WTC11 (cell line): ENCODE measurements at regions not wholly inside any gene's neighbourhood (a gene's known extent, or its start where the extent isn't known, plus 50 kb on each side); places are given as distances from the start of the nearest gene placed in this dataset.

Experiments used
- ATAC-seq: fragments of 200-7000 bp; cut with Tn5 transposase; 2 replicates; pipeline ENCODE4 v1.10.0; 2021; ENCODE audit warnings: mild to moderate bottlenecking, moderate library complexity
- CTCF ChIA-PET: fragments of 300-600 bp; sonication (Branson Sonifier 250); formaldehyde crosslinking; loops from one replicate; lab custom pipeline; 2021; ENCODE audit warnings: antibody characterized with exemption; lab: Charles Lee
- POLR2A ChIA-PET: fragments of 350-600 bp; sonication (Branson Sonifier 250); formaldehyde crosslinking; loops from one replicate; lab custom pipeline; 2021; ENCODE audit warnings: antibody characterized with exemption; lab: Charles Lee
- DNase-seq: peaks from one replicate; pipeline ENCODE4 v3.0.0; 2021; ENCODE audit warnings: low spot score
- H3K27ac Mint-ChIP-seq: 2 replicates; pipeline ENCODE4 v1.8.0; 2021; ENCODE audit warnings: mixed read lengths
- H3K27me3 Mint-ChIP-seq: 2 replicates; pipeline ENCODE4 v1.8.0; 2021; ENCODE audit warnings: low read depth, mild to moderate bottlenecking, moderate library complexity, mixed read lengths
- H3K36me3 Mint-ChIP-seq: 2 replicates; pipeline ENCODE4 v1.8.0; 2021; ENCODE audit warnings: mixed read lengths
- H3K4me1 Mint-ChIP-seq: 2 replicates; pipeline ENCODE4 v1.8.0; 2022; ENCODE audit warnings: mixed read lengths
- H3K4me3 Mint-ChIP-seq: 2 replicates; pipeline ENCODE4 v1.8.0; 2021; ENCODE audit warnings: mild to moderate bottlenecking, moderate library complexity, mixed read lengths
- H3K9me3 Mint-ChIP-seq: 2 replicates; pipeline ENCODE4 v1.8.0; 2021; ENCODE audit warnings: mixed read lengths
- CREM ChIP-seq: sonication (generic); formaldehyde crosslinking; IDR thresholded peaks from 2 replicates; pipeline ENCODE4 v1.8.1; 2022; ENCODE audit warnings: mild to moderate bottlenecking, missing genetic modification reagents, moderate library complexity
- FOXP1 ChIP-seq: sonication (generic); formaldehyde crosslinking; IDR thresholded peaks from 2 replicates; pipeline ENCODE4 v1.8.0; 2022; ENCODE audit warnings: missing genetic modification reagents, mild to moderate bottlenecking, moderate library complexity, borderline replicate concordance
- GABPB1 ChIP-seq: sonication (generic); formaldehyde crosslinking; IDR thresholded peaks from 2 replicates; pipeline ENCODE4 v1.8.1; 2023; ENCODE audit warnings: mild to moderate bottlenecking, missing genetic modification reagents
- HMGA2 ChIP-seq: fragments of 250-450 bp; sonication (Bioruptor Pico); IDR thresholded peaks from 2 replicates; pipeline ENCODE4 v1.4.0; 2021; ENCODE audit warnings: mild to moderate bottlenecking, moderate library complexity
- JAZF1 ChIP-seq: fragments of 250-450 bp; sonication (Bioruptor Pico); IDR thresholded peaks from 2 replicates; pipeline ENCODE4 v1.9.0; 2021; ENCODE audit warnings: moderate library complexity, mild to moderate bottlenecking, inconsistent platforms
- KAT7 ChIP-seq: sonication (generic); formaldehyde crosslinking; IDR thresholded peaks from 2 replicates; pipeline ENCODE4 v1.8.1; 2023; ENCODE audit warnings: missing genetic modification reagents, mild to moderate bottlenecking, borderline replicate concordance
- OVOL2 ChIP-seq: fragments of 250-450 bp; sonication (Bioruptor Pico); IDR thresholded peaks from 2 replicates; pipeline ENCODE4 v1.9.0; 2021; ENCODE audit warnings: mild to moderate bottlenecking, borderline replicate concordance
- SP1 ChIP-seq: sonication (generic); formaldehyde crosslinking; conservative IDR thresholded peaks from 2 replicates; pipeline ENCODE4 v1.8.1; 2022; ENCODE audit warnings: missing genetic modification reagents
- TEAD1 ChIP-seq: sonication (generic); formaldehyde crosslinking; IDR thresholded peaks from 2 replicates; pipeline ENCODE4 v1.8.0; 2022; ENCODE audit warnings: mild to moderate bottlenecking, missing genetic modification reagents
- ZNF121 ChIP-seq: sonication (generic); formaldehyde crosslinking; IDR thresholded peaks from 2 replicates; pipeline ENCODE4 v1.8.0; 2023; ENCODE audit warnings: missing genetic modification reagents
- ZNF138 ChIP-seq: sonication (generic); formaldehyde crosslinking; conservative IDR thresholded peaks from 2 replicates; pipeline ENCODE4 v1.8.1; 2022; ENCODE audit warnings: mild to moderate bottlenecking, moderate library complexity, missing genetic modification reagents
- ZNF263 ChIP-seq: sonication (generic); formaldehyde crosslinking; IDR thresholded peaks from 2 replicates; pipeline ENCODE4 v1.8.1; 2022; ENCODE audit warnings: low read depth, mild to moderate bottlenecking, moderate library complexity, missing genetic modification reagents
- ZNF671 ChIP-seq: fragments of 250-450 bp; sonication (Bioruptor Pico); IDR thresholded peaks from 2 replicates; pipeline ENCODE4 v1.8.0; 2021; ENCODE audit warnings: mild to moderate bottlenecking
- TF ChIP-seq, protein P1 (sequence below): fragments of 250-450 bp; sonication (Bioruptor Pico); IDR thresholded peaks from 2 replicates; pipeline ENCODE4 v1.8.0; 2021; ENCODE audit warnings: mild to moderate bottlenecking
- TF ChIP-seq, protein P2 (sequence below): fragments of 250-450 bp; sonication (Bioruptor Pico); conservative IDR thresholded peaks from 2 replicates; pipeline ENCODE4 v1.9.0; 2021; ENCODE audit warnings: mild to moderate bottlenecking
- TF ChIP-seq, protein P3 (sequence below): fragments of 250-450 bp; sonication (Bioruptor Pico); IDR thresholded peaks from 2 replicates; pipeline ENCODE4 v2.1.2; 2022; ENCODE audit warnings: mild to moderate bottlenecking, moderate library complexity
- TF ChIP-seq, protein P4 (sequence below): sonication (generic); formaldehyde crosslinking; IDR thresholded peaks from 2 replicates; pipeline ENCODE4 v1.8.1; 2023; ENCODE audit warnings: mild to moderate bottlenecking, missing genetic modification reagents, moderate library complexity
- TF ChIP-seq, protein P5 (sequence below): sonication (generic); formaldehyde crosslinking; IDR thresholded peaks from 2 replicates; pipeline ENCODE4 v1.8.1; 2022; ENCODE audit warnings: mild to moderate bottlenecking, moderate library complexity, missing genetic modification reagents
- TF ChIP-seq, protein P6 (sequence below): fragments of 250-450 bp; sonication (Bioruptor Pico); IDR thresholded peaks from 2 replicates; pipeline ENCODE4 v1.9.0; 2021; ENCODE audit warnings: mild to moderate bottlenecking, borderline replicate concordance
- TF ChIP-seq, protein P7 (sequence below): sonication (generic); formaldehyde crosslinking; IDR thresholded peaks from 2 replicates; pipeline ENCODE4 v1.8.1; 2022; ENCODE audit warnings: mild to moderate bottlenecking, missing genetic modification reagents, moderate library complexity, borderline replicate concordance
- TF ChIP-seq, protein P8 (sequence below): sonication (generic); formaldehyde crosslinking; conservative IDR thresholded peaks from 2 replicates; pipeline ENCODE4 v1.8.1; 2022; ENCODE audit warnings: mild to moderate bottlenecking, missing genetic modification reagents
- TF ChIP-seq, protein P9 (sequence below): fragments of 250-450 bp; sonication (Bioruptor Pico); IDR thresholded peaks from 2 replicates; pipeline ENCODE4 v1.9.0; 2021; ENCODE audit warnings: mild to moderate bottlenecking
- TF ChIP-seq, protein P10 (sequence below): sonication (generic); formaldehyde crosslinking; IDR thresholded peaks from 2 replicates; pipeline ENCODE4 v1.8.0; 2023; ENCODE audit warnings: missing genetic modification reagents

DNA sequence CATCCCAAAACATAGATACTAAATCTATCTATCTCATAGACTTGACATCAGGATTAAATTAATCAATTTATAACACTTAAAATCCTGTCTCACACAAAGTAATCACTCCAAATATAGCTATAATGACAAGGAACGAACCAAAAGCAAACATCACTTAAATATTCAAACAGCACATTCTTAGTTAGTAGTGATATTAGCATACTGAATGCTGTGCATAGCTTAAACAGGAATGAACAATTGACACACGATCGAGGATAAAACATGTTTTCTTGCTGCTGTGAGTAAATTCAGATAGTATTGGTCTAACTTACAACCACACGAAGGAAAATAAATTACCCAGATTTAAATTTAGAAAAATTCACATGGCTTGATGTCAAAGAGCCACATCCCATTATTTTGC is 58.9 kb upstream of the SNTG2 start:
- peaks cover 58% of the 10 kb centered on the region for H3K4me1 Mint-ChIP-seq
- POLR2A ChIA-PET, result no interaction called here

DNA sequence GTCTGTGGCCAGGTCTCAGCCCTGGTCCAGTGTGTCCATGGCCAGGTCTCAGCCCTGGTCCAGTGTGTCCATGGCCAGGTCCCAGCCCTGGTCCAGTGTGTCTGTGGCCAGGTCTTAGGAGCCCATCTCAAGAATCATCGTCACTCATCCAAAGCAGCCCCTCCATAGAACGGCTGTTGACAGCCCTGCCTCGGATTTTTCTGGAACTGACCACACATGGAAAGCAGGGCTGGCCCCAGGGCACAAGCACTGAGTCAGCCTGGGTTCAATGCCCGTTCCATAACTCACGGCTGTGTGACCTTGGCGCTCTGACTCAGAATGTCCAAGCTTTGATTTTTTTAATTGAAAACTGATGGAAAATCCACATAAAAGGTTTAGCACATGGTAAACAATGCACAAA is 59.9 kb upstream of the SNTG2 start:
- H3K9me3 Mint-ChIP-seq, result peaks cover 14% of the 10 kb centered on the region
- DNase-seq (no peak), ATAC-seq (no peak)
- H3K27ac Mint-ChIP-seq, result no peak overlapping the region
- POLR2A ChIA-PET, result no interaction called here
- H3K36me3 Mint-ChIP-seq, result peaks cover 4% of the 10 kb centered on the region
- no peak overlapping the region for H3K4me3 Mint-ChIP-seq
- CTCF ChIA-PET, result interaction anchor here (1.1 to 1.2 kb wide), 2 partner anchors 12 to 175 kb away, joined by 3 to 4 read pairs; no protein-coding TSS in a partner anchor
- peaks cover 64% of the 10 kb centered on the region for H3K4me1 Mint-ChIP-seq
- peaks cover 26% of the 10 kb centered on the region for H3K27me3 Mint-ChIP-seq
- no peak for TF ChIP-seq ZNF263
- TF ChIP-seq FOXP1 (CRISPR knock-in tag), result no peak
- TF ChIP-seq, protein P1, sequence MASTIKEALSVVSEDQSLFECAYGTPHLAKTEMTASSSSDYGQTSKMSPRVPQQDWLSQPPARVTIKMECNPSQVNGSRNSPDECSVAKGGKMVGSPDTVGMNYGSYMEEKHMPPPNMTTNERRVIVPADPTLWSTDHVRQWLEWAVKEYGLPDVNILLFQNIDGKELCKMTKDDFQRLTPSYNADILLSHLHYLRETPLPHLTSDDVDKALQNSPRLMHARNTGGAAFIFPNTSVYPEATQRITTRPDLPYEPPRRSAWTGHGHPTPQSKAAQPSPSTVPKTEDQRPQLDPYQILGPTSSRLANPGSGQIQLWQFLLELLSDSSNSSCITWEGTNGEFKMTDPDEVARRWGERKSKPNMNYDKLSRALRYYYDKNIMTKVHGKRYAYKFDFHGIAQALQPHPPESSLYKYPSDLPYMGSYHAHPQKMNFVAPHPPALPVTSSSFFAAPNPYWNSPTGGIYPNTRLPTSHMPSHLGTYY, result no peak
- TF ChIP-seq KAT7, result no peak
- TF ChIP-seq OVOL2 (CRISPR knock-in tag), result no peak
- TF ChIP-seq, protein P2, sequence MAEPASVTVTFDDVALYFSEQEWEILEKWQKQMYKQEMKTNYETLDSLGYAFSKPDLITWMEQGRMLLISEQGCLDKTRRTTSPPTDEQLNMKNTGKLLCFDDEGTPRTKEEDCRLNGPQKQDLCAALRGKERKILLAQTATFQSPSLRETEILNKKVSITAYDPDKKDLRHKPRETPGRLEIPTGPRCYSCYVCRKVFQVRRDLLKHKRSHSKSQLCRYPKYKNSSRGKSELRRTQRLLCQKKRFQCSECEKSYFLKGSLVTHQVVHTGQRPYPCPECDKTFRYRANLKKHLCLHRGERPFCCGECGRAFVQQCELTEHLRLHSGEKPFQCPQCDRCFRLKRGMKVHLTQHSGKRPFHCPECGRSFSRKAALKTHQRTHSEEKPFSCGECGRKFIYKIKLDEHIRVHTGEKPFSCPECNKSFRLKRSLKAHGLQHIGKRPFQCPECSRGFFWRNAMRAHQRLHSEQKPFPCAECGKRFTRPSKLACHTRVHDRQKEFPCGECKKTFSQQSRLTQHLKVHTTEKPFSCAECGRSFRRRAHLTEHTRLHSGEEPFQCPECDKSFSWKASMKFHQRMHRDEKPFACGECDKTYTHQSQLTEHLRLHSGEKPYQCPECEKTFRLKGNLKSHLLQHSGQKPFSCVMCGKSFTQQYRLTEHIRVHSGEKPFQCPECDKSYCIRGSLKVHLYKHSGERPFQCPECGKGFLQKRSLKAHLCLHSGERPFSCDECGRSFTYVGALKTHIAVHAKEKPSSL, result no peak
- TF ChIP-seq HMGA2 (CRISPR knock-in tag), result no peak
- TF ChIP-seq, protein P3, sequence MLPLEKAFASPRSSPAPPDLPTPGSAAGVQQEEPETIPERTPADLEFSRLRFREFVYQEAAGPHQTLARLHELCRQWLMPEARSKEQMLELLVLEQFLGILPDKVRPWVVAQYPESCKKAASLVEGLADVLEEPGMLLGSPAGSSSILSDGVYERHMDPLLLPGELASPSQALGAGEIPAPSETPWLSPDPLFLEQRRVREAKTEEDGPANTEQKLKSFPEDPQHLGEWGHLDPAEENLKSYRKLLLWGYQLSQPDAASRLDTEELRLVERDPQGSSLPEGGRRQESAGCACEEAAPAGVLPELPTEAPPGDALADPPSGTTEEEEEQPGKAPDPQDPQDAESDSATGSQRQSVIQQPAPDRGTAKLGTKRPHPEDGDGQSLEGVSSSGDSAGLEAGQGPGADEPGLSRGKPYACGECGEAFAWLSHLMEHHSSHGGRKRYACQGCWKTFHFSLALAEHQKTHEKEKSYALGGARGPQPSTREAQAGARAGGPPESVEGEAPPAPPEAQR (CRISPR knock-in tag), result no peak

More for the DNA sequence above, 58.9 kb upstream of the SNTG2 start:
- TF ChIP-seq CREM (CRISPR knock-in tag) (no peak), ZNF121 (CRISPR knock-in tag) (no peak), TEAD1 (CRISPR knock-in tag) (no peak), SP1 (CRISPR knock-in tag) (no peak), JAZF1 (CRISPR knock-in tag) (no peak), ZNF263 (no peak), ZNF671 (CRISPR knock-in tag) (no peak), GABPB1 (CRISPR knock-in tag) (no peak), ZNF138 (CRISPR knock-in tag) (no peak)
- TF ChIP-seq, protein P4, sequence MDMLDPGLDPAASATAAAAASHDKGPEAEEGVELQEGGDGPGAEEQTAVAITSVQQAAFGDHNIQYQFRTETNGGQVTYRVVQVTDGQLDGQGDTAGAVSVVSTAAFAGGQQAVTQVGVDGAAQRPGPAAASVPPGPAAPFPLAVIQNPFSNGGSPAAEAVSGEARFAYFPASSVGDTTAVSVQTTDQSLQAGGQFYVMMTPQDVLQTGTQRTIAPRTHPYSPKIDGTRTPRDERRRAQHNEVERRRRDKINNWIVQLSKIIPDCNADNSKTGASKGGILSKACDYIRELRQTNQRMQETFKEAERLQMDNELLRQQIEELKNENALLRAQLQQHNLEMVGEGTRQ (CRISPR knock-in tag), result no peak
- TF ChIP-seq, protein P5, sequence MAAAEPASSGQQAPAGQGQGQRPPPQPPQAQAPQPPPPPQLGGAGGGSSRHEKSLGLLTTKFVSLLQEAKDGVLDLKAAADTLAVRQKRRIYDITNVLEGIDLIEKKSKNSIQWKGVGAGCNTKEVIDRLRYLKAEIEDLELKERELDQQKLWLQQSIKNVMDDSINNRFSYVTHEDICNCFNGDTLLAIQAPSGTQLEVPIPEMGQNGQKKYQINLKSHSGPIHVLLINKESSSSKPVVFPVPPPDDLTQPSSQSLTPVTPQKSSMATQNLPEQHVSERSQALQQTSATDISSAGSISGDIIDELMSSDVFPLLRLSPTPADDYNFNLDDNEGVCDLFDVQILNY (CRISPR knock-in tag), result no peak
- TF ChIP-seq, protein P6, sequence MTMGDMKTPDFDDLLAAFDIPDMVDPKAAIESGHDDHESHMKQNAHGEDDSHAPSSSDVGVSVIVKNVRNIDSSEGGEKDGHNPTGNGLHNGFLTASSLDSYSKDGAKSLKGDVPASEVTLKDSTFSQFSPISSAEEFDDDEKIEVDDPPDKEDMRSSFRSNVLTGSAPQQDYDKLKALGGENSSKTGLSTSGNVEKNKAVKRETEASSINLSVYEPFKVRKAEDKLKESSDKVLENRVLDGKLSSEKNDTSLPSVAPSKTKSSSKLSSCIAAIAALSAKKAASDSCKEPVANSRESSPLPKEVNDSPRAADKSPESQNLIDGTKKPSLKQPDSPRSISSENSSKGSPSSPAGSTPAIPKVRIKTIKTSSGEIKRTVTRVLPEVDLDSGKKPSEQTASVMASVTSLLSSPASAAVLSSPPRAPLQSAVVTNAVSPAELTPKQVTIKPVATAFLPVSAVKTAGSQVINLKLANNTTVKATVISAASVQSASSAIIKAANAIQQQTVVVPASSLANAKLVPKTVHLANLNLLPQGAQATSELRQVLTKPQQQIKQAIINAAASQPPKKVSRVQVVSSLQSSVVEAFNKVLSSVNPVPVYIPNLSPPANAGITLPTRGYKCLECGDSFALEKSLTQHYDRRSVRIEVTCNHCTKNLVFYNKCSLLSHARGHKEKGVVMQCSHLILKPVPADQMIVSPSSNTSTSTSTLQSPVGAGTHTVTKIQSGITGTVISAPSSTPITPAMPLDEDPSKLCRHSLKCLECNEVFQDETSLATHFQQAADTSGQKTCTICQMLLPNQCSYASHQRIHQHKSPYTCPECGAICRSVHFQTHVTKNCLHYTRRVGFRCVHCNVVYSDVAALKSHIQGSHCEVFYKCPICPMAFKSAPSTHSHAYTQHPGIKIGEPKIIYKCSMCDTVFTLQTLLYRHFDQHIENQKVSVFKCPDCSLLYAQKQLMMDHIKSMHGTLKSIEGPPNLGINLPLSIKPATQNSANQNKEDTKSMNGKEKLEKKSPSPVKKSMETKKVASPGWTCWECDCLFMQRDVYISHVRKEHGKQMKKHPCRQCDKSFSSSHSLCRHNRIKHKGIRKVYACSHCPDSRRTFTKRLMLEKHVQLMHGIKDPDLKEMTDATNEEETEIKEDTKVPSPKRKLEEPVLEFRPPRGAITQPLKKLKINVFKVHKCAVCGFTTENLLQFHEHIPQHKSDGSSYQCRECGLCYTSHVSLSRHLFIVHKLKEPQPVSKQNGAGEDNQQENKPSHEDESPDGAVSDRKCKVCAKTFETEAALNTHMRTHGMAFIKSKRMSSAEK (CRISPR knock-in tag), result no peak
- TF ChIP-seq, protein P7, sequence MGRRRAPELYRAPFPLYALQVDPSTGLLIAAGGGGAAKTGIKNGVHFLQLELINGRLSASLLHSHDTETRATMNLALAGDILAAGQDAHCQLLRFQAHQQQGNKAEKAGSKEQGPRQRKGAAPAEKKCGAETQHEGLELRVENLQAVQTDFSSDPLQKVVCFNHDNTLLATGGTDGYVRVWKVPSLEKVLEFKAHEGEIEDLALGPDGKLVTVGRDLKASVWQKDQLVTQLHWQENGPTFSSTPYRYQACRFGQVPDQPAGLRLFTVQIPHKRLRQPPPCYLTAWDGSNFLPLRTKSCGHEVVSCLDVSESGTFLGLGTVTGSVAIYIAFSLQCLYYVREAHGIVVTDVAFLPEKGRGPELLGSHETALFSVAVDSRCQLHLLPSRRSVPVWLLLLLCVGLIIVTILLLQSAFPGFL (CRISPR knock-in tag), result no peak
- TF ChIP-seq, protein P8, sequence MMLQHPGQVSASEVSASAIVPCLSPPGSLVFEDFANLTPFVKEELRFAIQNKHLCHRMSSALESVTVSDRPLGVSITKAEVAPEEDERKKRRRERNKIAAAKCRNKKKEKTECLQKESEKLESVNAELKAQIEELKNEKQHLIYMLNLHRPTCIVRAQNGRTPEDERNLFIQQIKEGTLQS, result no peak
- TF ChIP-seq, protein P9, sequence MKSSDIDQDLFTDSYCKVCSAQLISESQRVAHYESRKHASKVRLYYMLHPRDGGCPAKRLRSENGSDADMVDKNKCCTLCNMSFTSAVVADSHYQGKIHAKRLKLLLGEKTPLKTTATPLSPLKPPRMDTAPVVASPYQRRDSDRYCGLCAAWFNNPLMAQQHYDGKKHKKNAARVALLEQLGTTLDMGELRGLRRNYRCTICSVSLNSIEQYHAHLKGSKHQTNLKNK (CRISPR knock-in tag), result no peak
- TF ChIP-seq, protein P10, sequence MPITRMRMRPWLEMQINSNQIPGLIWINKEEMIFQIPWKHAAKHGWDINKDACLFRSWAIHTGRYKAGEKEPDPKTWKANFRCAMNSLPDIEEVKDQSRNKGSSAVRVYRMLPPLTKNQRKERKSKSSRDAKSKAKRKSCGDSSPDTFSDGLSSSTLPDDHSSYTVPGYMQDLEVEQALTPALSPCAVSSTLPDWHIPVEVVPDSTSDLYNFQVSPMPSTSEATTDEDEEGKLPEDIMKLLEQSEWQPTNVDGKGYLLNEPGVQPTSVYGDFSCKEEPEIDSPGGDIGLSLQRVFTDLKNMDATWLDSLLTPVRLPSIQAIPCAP (CRISPR knock-in tag), result no peak
- TF ChIP-seq, all 79 proteins: peak for 0
- H3K27ac Mint-ChIP-seq, result no peak overlapping the region
- H3K4me3 Mint-ChIP-seq, result no peak overlapping the region
- no peak for ATAC-seq
- no peak for DNase-seq
- H3K36me3 Mint-ChIP-seq, result peaks cover 13% of the 10 kb centered on the region
- CTCF ChIA-PET, result no interaction called here
- H3K9me3 Mint-ChIP-seq, result peaks cover 23% of the 10 kb centered on the region
- H3K27me3 Mint-ChIP-seq, result peaks cover 25% of the 10 kb centered on the region
